ENCODE measurements at regions not wholly inside any gene's neighbourhood (a gene's known extent, or its start where the extent isn't known, plus 50 kb on each side); places are given as distances from the start of the nearest gene placed in this dataset.

DNA sequence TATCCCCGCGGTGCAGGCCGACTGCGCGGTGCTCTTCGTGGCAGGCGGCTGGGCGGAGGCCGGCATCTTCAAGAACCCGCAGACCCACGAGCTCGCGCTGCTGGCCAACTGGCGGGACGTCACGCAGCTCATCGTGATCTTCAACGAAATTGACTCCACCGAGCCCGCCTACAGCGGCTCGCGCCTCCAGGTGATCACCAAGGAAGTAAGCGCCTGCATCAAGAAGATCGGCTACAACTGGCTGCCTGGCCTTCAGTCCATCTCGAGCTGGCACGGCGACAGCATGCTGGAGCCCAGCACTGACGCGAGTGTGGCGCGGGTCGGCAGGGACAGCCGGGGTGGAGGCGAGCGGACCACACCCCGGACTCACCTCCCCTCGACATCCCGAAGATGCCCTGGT is 53.9 kb upstream of the MTNR1B start:
- Histone ChIP-seq H3K4me1 (ENCODE audit: insufficient read depth, low read length) (no peaks in the 10 kb centered on the region), H3K36me3 (ENCODE audit: insufficient read depth, low read length) (no peaks in the 10 kb centered on the region), H3K4me3 (ENCODE audit: low read depth in 1 of 2, low read length in 2 of 2) (no peak overlapping the region), H3K27ac (ENCODE audit: low read depth, low read length) (no peak overlapping the region), H3K9ac (ENCODE audit: low read length) (no peak overlapping the region), H3K9me3 (ENCODE audit: low read length) (no peaks in the 10 kb centered on the region), H3K27me3 (ENCODE audit: control insufficient read depth in 1 of 2, insufficient read depth in 2 of 2, low read length in 2 of 2) (no peaks in the 10 kb centered on the region)

DNA sequence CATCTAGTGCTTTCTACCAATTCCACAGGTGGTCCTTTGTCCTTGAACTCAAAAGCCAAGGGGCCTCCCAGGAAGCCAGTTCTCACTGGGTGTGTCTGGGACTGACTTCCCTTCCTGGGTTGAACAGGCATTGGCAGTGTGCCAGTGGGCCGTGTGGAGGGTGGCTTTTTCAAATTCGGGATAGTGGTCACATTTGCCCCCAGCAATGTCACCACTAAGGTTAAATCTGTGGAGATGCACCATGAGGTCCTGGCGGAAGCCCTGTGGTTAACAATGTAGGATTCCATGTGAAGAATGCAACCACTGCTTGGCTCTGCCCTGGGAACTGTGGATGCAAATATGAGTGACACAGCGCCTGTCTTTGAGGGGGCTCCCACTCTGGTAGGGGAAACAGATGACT is 53.2 kb upstream of the MTNR1B start:
- Histone ChIP-seq H3K4me3 (ENCODE audit: low read depth in 1 of 2, low read length in 2 of 2) (no peak overlapping the region), H3K27me3 (ENCODE audit: control insufficient read depth in 1 of 2, insufficient read depth in 2 of 2, low read length in 2 of 2) (no peaks in the 10 kb centered on the region), H3K36me3 (ENCODE audit: insufficient read depth, low read length) (no peaks in the 10 kb centered on the region), H3K27ac (ENCODE audit: low read depth, low read length) (no peak overlapping the region), H3K9me3 (ENCODE audit: low read length) (no peaks in the 10 kb centered on the region), H3K9ac (ENCODE audit: low read length) (no peak overlapping the region), H3K4me1 (ENCODE audit: insufficient read depth, low read length) (no peaks in the 10 kb centered on the region)

DNA sequence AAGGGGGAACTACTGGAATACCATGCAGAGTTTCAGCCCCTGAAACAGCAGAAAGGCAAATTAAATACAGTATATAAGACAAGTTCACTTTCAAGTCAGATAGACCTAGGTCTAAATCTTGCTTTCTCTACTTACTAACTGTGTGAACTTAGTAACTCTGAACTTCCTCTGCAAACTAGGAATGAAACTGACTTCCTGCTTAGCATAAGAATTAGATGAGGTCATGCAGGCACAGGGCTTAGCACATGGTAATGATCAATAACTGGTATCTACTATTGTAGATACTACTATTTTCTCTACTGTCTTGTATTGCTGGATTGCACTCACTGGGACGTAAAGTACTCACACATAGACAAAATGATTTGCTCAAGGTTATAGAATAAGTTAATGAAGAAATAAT is 51.5 kb upstream of the MTNR1B start:
- no peak overlapping the region for H3K9ac ChIP-seq (ENCODE audit: low read length)
- H3K36me3 ChIP-seq (ENCODE audit: insufficient read depth, low read length) = no peaks in the 10 kb centered on the region
- H3K27me3 ChIP-seq (ENCODE audit: control insufficient read depth in 1 of 2, insufficient read depth in 2 of 2, low read length in 2 of 2) = no peaks in the 10 kb centered on the region
- no peak overlapping the region for H3K4me3 ChIP-seq (ENCODE audit: low read depth in 1 of 2, low read length in 2 of 2)
- H3K27ac ChIP-seq (ENCODE audit: low read depth, low read length) = no peak overlapping the region
- no peaks in the 10 kb centered on the region for H3K4me1 ChIP-seq (ENCODE audit: insufficient read depth, low read length)
- no peaks in the 10 kb centered on the region for H3K9me3 ChIP-seq (ENCODE audit: low read length)

DNA sequence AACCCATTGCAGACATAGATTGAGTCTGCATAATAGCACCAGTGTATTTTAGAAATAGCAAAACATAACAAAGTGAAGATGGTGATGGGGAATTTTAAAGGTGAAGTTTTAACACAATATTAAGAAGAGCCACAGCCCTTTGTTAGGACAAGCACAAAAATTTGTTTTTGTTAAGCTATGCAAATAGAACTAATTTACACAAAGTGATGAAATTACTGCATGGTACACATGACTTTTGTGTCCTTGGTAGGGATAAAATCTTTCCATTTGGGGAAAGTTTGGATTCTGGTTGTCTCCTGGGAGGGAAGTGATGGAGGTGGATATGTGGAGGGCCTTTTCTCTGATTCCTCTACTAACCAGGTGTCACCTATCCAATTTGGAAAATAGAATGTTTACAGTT is 50.4 kb upstream of the MTNR1B start:
- Histone ChIP-seq H3K4me3 (ENCODE audit: low read depth in 1 of 2, low read length in 2 of 2) (no peak overlapping the region), H3K27me3 (ENCODE audit: control insufficient read depth in 1 of 2, insufficient read depth in 2 of 2, low read length in 2 of 2) (no peaks in the 10 kb centered on the region), H3K4me1 (ENCODE audit: insufficient read depth, low read length) (no peaks in the 10 kb centered on the region), H3K9ac (ENCODE audit: low read length) (no peak overlapping the region), H3K36me3 (ENCODE audit: insufficient read depth, low read length) (no peaks in the 10 kb centered on the region), H3K9me3 (ENCODE audit: low read length) (no peaks in the 10 kb centered on the region), H3K27ac (ENCODE audit: low read depth, low read length) (no peak overlapping the region)
